Right lobe of liver (tissue), 6 donors: ENCODE measurements at regions not wholly inside any gene's neighbourhood (a gene's known extent, or its start where the extent isn't known, plus 50 kb on each side); places are given as distances from the start of the nearest gene placed in this dataset.

Experiments
- ATAC-seq, 4 donors: fragments of 200-7000 bp; cut with Tn5 transposase; one replicate each; pipeline ENCODE4 v1.9.1; 2020; ENCODE audit warnings: mild to moderate bottlenecking in 4 of 4, moderate library complexity in 4 of 4
- DNase-seq, 3 donors: peaks; one replicate each; pipeline ENCODE4 v3.0.0-alpha.2; 2020
- H3K27ac ChIP-seq, 3 donors: fragments of 200-600 bp; one replicate each; pipeline ENCODE4 v1.8.0; 2022
- H3K27me3 ChIP-seq, 2 donors: fragments of 200-600 bp; one replicate each; pipeline ENCODE4 v1.8.0; 2022
- H3K36me3 ChIP-seq, 4 donors: fragments of 200-600 bp; sonication (generic) in 1 of 4; one replicate each; pipeline versions ENCODE4 v1.5.1 to v1.8.0; 2017 to 2022; ENCODE audit warnings: control low read depth in 1 of 4
- H3K4me1 ChIP-seq, 4 donors: fragments of 200-600 bp; sonication (generic) in 1 of 4; one replicate each; pipeline versions ENCODE4 v1.5.1 to v1.8.0; 2017 to 2022; ENCODE audit warnings: control low read depth in 1 of 4
- H3K4me3 ChIP-seq, 3 donors: fragments of 200-600 bp; one replicate each; pipeline ENCODE4 v1.8.0; 2022
- H3K9me3 ChIP-seq, 4 donors: fragments of 200-600 bp; sonication (generic) in 1 of 4; one replicate each; pipeline versions ENCODE4 v1.5.1 to v1.8.0; 2017 to 2022; ENCODE audit warnings: control low read depth in 1 of 4
- POLR2A ChIP-seq: fragments of 450-650 bp; IDR thresholded peaks from one replicate; pipeline ENCODE4 v1.6.1; 2017; ENCODE audit warnings: antibody characterized with exemption, mild to moderate bottlenecking
- WGBS: methylation state at CpG from one replicate; pipeline ENCODE4 v1.1.6; 2018; ENCODE audit warnings: low coverage, low lambda C conversion rate; ENCODE audit not compliant: insufficient coverage; ENCODE audit errors: missing lambda C conversion rate; 5-methylcytosine and 5-hydroxymethylcytosine counted together
- intact Hi-C, 2 donors: fragments of 100-400 bp; cut with DNase I; formaldehyde crosslinking; loops; one replicate each; pipeline versions ENCODE4 v1.11.2 to v1.14.1; 2022
- TF ChIP-seq, protein P1 (sequence below), 4 donors: fragments of 200-600 bp in 3 of 4; fragments of 450-650 bp in 1 of 4; IDR thresholded peaks; one replicate each; pipeline versions ENCODE4 v1.5.1 to v1.8.0; 2016 to 2022; ENCODE audit warnings: antibody characterized with exemption in 4 of 4, mild to moderate bottlenecking in 2 of 4
- donor health status: DM: no; HTN: yes; CAD: no.
- donor health status: DM: no; HTN: no; CAD: no.
- donor health status: DM: no; HTN: no; CAD: no.
- donor health status: DM: no; HTN: yes; CAD: no.
- donor health status: DM: no; HTN: yes; CAD: no.

DNA sequence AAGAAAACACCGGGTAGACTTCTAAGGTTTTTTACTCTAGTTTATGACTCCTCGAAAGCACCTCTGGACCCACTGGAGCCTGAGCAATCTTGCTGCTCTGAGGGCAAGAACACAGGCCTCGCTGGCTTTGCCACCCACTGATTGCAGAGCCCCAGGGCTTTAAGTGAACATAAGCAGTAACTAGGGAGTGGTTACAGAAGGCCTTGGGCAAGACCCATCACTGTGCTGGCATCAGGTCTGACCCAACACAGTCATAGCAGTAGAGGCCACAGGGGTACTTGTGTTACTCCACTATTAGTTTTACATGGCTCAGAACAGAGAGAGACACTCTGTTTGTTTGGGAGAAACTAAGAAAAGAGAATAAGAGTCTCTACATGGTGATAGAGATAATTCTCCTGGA lies 684.5 kb downstream of the FAM181B start:
- no peaks in the 10 kb centered on the region for H3K9me3 ChIP-seq
- no peaks in the 10 kb centered on the region for H3K4me1 ChIP-seq
- intact Hi-C loops, result no loop called here
- ATAC-seq (no peak), DNase-seq (no peak)
- H3K36me3 ChIP-seq, result no peaks in the 10 kb centered on the region
- WGBS, result no CpG with 5 or more reads among the region's 3 CpGs
- no peak overlapping the region for H3K27ac ChIP-seq
- no peaks in the 10 kb centered on the region for H3K27me3 ChIP-seq
- TF ChIP-seq, protein P1, sequence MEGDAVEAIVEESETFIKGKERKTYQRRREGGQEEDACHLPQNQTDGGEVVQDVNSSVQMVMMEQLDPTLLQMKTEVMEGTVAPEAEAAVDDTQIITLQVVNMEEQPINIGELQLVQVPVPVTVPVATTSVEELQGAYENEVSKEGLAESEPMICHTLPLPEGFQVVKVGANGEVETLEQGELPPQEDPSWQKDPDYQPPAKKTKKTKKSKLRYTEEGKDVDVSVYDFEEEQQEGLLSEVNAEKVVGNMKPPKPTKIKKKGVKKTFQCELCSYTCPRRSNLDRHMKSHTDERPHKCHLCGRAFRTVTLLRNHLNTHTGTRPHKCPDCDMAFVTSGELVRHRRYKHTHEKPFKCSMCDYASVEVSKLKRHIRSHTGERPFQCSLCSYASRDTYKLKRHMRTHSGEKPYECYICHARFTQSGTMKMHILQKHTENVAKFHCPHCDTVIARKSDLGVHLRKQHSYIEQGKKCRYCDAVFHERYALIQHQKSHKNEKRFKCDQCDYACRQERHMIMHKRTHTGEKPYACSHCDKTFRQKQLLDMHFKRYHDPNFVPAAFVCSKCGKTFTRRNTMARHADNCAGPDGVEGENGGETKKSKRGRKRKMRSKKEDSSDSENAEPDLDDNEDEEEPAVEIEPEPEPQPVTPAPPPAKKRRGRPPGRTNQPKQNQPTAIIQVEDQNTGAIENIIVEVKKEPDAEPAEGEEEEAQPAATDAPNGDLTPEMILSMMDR (IDR thresholded peaks at IDR 0.05), result no peak
- no peak for TF ChIP-seq POLR2A
- no peak overlapping the region for H3K4me3 ChIP-seq

DNA sequence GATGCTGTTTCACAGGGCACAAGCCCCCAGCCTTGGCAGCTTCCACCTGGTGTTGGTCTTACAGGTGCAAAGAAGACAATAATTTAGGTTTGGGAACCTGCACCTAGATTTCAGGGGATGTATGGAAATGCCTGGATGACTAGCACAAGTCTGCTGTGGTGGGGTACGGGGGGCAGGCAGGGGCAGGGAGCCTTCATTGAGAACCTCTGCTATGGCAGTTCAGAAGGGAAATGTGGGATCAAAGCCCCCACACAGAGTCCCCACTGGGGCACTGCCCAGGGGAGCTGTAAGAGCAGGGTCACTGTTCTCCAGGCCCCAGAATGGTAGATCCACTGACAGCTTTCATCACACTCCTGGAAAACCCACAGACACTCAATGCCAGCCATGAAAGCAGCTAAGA lies 686.5 kb downstream of the FAM181B start:
- Histone ChIP-seq H3K36me3 (no peaks in the 10 kb centered on the region), H3K27me3 (no peaks in the 10 kb centered on the region), H3K4me3 (no peak overlapping the region), H3K27ac (no peak overlapping the region), H3K9me3 (no peaks in the 10 kb centered on the region), H3K4me1 (no peaks in the 10 kb centered on the region)
- DNase-seq (no peak), ATAC-seq (no peak)
- intact Hi-C loops, result no loop called here
- TF ChIP-seq POLR2A, result no peak
- TF ChIP-seq, protein P1 (IDR thresholded peaks at IDR 0.05), result no peak
- WGBS, result no CpG with 5 or more reads among the region's 1 CpG

- intact Hi-C loops, result no loop called here
- ATAC-seq, result no peak
- WGBS, result 72% methylated on average over 1 of the region's 1 CpG
Measured at GRCh38 chr11:82046778-82047177, 686.9 kb downstream of the FAM181B start.

DNA sequence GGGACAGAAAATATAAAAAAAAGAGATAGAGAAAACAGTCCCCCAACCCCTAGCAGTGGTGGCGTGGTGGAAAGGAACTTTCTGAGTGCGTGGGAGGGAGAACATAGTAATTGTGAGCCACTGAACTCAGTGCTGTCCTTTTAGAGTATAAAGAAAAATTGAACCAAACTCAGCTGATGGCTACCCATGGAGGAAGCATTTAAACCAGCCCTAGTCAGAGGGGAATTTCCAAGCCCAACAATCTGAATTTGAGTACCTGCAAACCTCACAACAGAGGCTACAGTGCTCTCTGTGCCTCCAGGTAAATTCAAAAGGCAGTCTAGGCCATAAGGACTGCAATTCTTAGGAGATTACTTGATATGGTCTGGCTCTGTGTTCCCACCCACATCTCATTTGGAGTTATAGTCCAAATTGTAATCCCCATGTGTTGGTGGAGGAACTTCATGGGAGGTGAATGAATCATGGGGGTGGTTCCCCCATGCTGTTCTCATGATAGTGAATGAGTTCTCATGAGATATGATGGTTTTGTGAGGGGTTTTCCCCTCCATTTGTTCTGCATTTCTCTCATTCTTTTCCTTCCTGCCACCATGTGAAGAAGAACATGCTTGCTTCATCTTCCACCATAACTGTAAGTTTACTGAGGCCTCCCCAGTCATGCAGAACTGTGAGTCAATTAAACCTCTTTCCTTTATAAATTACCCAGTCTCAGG lies 687.8 kb downstream of the FAM181B start:
- DNase-seq (no peak), ATAC-seq (no peak)
- Histone ChIP-seq H3K9me3 (no peaks in the 10 kb centered on the region), H3K27me3 (no peaks in the 10 kb centered on the region), H3K4me3 (no peak overlapping the region), H3K27ac (no peak overlapping the region), H3K36me3 (no peaks in the 10 kb centered on the region), H3K4me1 (no peaks in the 10 kb centered on the region)
- 67% methylated on average over 2 of the region's 2 CpGs for WGBS
- no peak for TF ChIP-seq POLR2A
- TF ChIP-seq, protein P1 (IDR thresholded peaks at IDR 0.05), result no peak
- intact Hi-C loops, result no loop called here

More at GRCh38 chr11:82046778-82047177, 686.9 kb downstream of the FAM181B start:
- Histone ChIP-seq H3K9me3 (no peaks in the 10 kb centered on the region), H3K4me3 (no peak overlapping the region), H3K27me3 (no peaks in the 10 kb centered on the region), H3K4me1 (no peaks in the 10 kb centered on the region), H3K27ac (no peak overlapping the region), H3K36me3 (no peaks in the 10 kb centered on the region)
- TF ChIP-seq, protein P1 (IDR thresholded peaks at IDR 0.05), result no peak
- no peak for TF ChIP-seq POLR2A
- no peak for DNase-seq
